Stomach (tissue), 8 donors: ENCODE measurements at regions not wholly inside any gene's neighbourhood (a gene's known extent, or its start where the extent isn't known, plus 50 kb on each side); places are given as distances from the start of the nearest gene placed in this dataset.

ENCODE experiments used
- DNase-seq, 2 donors: peaks; one replicate each; pipeline versions ENCODE4 v3.0.0 to v3.0.0-alpha.2; 2013 to 2019
- H3K27ac ChIP-seq, 5 donors: fragments of 200-600 bp in 4 of 5; sonication (generic) in 4 of 5; one replicate each; pipeline ENCODE4 v1.5.1; 2013 to 2019; ENCODE audit warnings: mild to moderate bottlenecking in 1 of 5, moderate library complexity in 1 of 5
- H3K27me3 ChIP-seq, 3 donors: fragments of 200-600 bp; sonication (generic); one replicate each; pipeline ENCODE4 v1.5.1; 2017 to 2019; ENCODE audit warnings: mixed run types in 1 of 3
- H3K36me3 ChIP-seq, 4 donors: fragments of 200-600 bp; sonication (generic); 1 replicate in 3 of 4; 2 replicates in 1 of 4; pipeline ENCODE4 v1.5.1; 2016 to 2019
- H3K4me1 ChIP-seq, 4 donors: fragments of 200-600 bp; sonication (generic); one replicate each; pipeline ENCODE4 v1.5.1; 2016 to 2019
- H3K4me3 ChIP-seq, 4 donors: fragments of 200-600 bp; sonication (generic) in 3 of 4; one replicate each; pipeline ENCODE4 v1.5.1; 2016 to 2019; ENCODE audit warnings: mild to moderate bottlenecking in 1 of 4
- H3K9me3 ChIP-seq, 4 donors: fragments of 200-600 bp; sonication (generic); one replicate each; pipeline ENCODE4 v1.5.1; 2016 to 2019
- CTCF ChIP-seq, 7 experiments: fragments of 450-650 bp in 4 of 7; fragments of 200-600 bp in 3 of 7; sonication (generic) in 3 of 7; IDR thresholded peaks; one replicate each; pipeline ENCODE4 v1.5.1; 2016 to 2019; ENCODE audit warnings: antibody characterized with exemption in 7 of 7, control low read depth in 2 of 7, mild to moderate bottlenecking in 1 of 7
- EP300 ChIP-seq: sonication (generic); formaldehyde crosslinking; IDR thresholded peaks from one replicate; pipeline ENCODE4 v1.6.1; 2017; ENCODE audit warnings: antibody characterized with exemption
- POLR2A ChIP-seq, 4 donors: fragments of 450-650 bp; IDR thresholded peaks; one replicate each; pipeline ENCODE4 v1.6.1; 2016; ENCODE audit warnings: antibody characterized with exemption in 4 of 4, control low read depth in 2 of 4, mild to moderate bottlenecking in 1 of 4, moderate library complexity in 1 of 4
- POLR2AphosphoS5 ChIP-seq, 3 donors: sonication (generic); formaldehyde crosslinking; IDR thresholded peaks; one replicate each; pipeline ENCODE4 v1.6.1; 2016; ENCODE audit warnings: antibody characterized with exemption in 3 of 3
- WGBS, 5 donors: extraction: QIAGEN DNeasy Blood & Tissue Kit in 3 of 5; methylation state at CpG; one replicate each; pipeline versions ENCODE4 v1.1.5 to v1.1.7; 2013 to 2018; 5-methylcytosine and 5-hydroxymethylcytosine counted together
- intact Hi-C: fragments of 100-400 bp; cut with DNase I; formaldehyde crosslinking; loops from one replicate; pipeline ENCODE4 v1.15.1; 2023; ENCODE audit warnings: low total_unique reads
- donor health status: healthy with polysubstance abuse.
- donor health status: Bipolar disorder and iron deficiency.
- donor health status: healthy.

DNA sequence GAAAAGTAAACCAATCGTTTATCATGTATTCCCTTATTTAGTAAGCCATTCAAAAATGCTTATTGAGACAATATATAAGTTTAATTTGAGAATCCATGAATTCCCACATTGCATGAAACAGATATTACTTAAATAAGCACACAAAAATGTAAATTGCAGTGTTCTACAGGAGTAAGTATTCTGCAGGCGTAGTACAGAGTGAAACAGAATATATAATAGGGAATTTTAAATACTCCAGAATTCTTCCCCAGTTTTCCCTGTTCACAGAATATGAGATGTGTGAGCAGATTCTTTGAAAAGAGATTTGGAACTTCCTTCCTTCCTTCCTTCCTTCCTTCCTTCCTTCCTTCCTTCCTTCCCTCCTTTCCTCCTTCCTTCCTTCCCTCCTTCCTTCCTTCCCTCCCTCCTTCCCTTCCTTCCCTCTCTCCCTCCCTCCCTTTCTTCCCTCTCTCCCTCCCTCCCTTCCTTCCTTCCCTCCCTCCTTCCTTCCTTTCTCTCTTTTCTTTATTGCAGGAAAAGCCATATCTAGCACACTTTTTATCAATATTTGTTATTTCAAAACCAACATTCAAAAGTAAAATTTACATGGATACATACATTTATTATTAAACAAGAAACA, 977.7 kb upstream of the LRRTM1 start:
- TF ChIP-seq POLR2A (IDR thresholded peaks at IDR 0.05) (no peak), EP300 (no peak), POLR2AphosphoS5 (IDR thresholded peaks at IDR 0.05) (no peak), CTCF (IDR thresholded peaks at IDR 0.05) (no peak)
- H3K36me3 ChIP-seq: no peaks in the 10 kb centered on the region
- intact Hi-C loops: no loop called here
- no peak overlapping the region for H3K27ac ChIP-seq
- H3K4me3 ChIP-seq: no peak overlapping the region
- H3K9me3 ChIP-seq: no peaks in the 10 kb centered on the region
- WGBS, 5 donors: 72 to 90% (median 88%) methylated on average over 2 of the region's 2 CpGs
- no peaks in the 10 kb centered on the region for H3K27me3 ChIP-seq
- DNase-seq: no peak
- no peaks in the 10 kb centered on the region for H3K4me1 ChIP-seq

GRCh38 chr2:81276595-81276994, 972.0 kb upstream of the LRRTM1 start:
- TF ChIP-seq POLR2A (IDR thresholded peaks at IDR 0.05) (no peak), POLR2AphosphoS5 (IDR thresholded peaks at IDR 0.05) (no peak), EP300 (no peak), CTCF (IDR thresholded peaks at IDR 0.05) (no peak)
- DNase-seq: no peak
- Histone ChIP-seq H3K4me3 (no peak overlapping the region), H3K4me1 (no peaks in the 10 kb centered on the region), H3K36me3 (no peaks in the 10 kb centered on the region), H3K27ac (no peak overlapping the region), H3K27me3 (no peaks in the 10 kb centered on the region), H3K9me3 (no peaks in the 10 kb centered on the region)
- 72 to 88% (median 79%) methylated on average over 1 of the region's 1 CpG for WGBS, 5 donors
- intact Hi-C loops: no loop called here

DNA sequence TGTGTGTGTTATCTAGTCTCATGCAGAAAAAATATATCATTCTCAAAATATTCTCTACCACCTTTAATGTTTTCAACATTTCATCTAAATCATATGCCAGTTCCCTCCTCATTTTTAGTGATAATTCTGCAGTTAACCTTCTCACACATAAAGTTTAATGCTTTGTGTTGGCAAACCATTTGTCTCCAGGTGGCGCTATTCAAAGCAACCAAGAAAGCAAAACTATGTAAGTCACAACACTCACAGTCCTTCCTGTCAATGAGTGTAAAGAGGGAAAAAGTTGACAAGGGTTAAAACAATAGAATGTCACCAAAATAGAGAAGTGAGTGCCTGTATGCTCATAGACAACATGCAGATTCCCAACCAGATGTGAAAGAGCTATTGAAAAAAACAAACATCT, 961.6 kb upstream of the LRRTM1 start:
- TF ChIP-seq POLR2A (IDR thresholded peaks at IDR 0.05) (no peak), CTCF (IDR thresholded peaks at IDR 0.05) (peak in 2 of 7 experiments; percentile 17 to 21)
- no peaks in the 10 kb centered on the region for H3K27me3 ChIP-seq
- intact Hi-C loops: no loop called here
- H3K36me3 ChIP-seq: no peaks in the 10 kb centered on the region
- peak in 1 of 2 donors; percentile 48 for DNase-seq
- H3K4me1 ChIP-seq: peaks cover 0 to 3% (median 0%) of the 10 kb centered on the region in 4 donors
- H3K4me3 ChIP-seq: no peak overlapping the region
- WGBS, 5 donors: 14 to 16% (median 15%) methylated on average over 1 of the region's 1 CpG
- no peak overlapping the region for H3K27ac ChIP-seq
- peaks cover 0 to 17% (median 3%) of the 10 kb centered on the region in 4 donors for H3K9me3 ChIP-seq

DNA sequence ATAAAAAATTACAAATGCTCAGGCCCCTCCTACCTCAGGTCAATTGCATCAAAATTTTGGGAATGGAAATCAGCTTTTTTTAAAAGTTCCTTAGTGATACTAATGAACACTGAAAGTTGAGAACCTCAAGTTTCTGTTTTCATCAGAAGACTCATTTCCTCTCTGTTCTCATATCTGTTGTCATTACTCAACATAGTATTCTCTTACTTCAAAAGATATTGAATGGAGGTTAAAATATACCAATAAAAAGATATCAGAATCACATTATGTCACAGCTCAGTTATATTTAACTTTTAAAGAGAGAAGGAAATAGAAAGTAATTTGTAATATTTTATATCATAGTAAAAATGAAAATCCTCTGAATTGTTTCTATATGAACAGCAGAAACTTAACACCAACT, 959.4 kb upstream of the LRRTM1 start:
- Histone ChIP-seq H3K36me3 (no peaks in the 10 kb centered on the region), H3K27me3 (no peaks in the 10 kb centered on the region), H3K4me3 (no peak overlapping the region), H3K27ac (no peak overlapping the region), H3K9me3 (peaks cover 0 to 2% (median under 1%) of the 10 kb centered on the region in 4 donors), H3K4me1 (peaks cover 0 to 3% (median 0%) of the 10 kb centered on the region in 4 donors)
- DNase-seq: no peak
- intact Hi-C loops: no loop called here
- TF ChIP-seq CTCF (IDR thresholded peaks at IDR 0.05) (no peak), EP300 (no peak), POLR2A (IDR thresholded peaks at IDR 0.05) (no peak), POLR2AphosphoS5 (IDR thresholded peaks at IDR 0.05) (no peak)
